Pons (tissue), 1 donor: ENCODE measurements at regions not wholly inside any gene's neighbourhood (a gene's known extent, or its start where the extent isn't known, plus 50 kb on each side); places are given as distances from the start of the nearest gene placed in this dataset.
"Not testable (repeated sequence)": the region's sequence is repeated elsewhere in the genome, so short reads cannot be mapped to it uniquely, and the experiment has no call there.

Experiments
- DNase-seq: peaks from one replicate; pipeline ENCODE4 v3.0.0-alpha.2; 2016; ENCODE audit warnings: low spot score

GRCh38 chr9:12271421-12271891 lies 421.7 kb upstream of the TYRP1 start:
- DNase-seq = peak; percentile 32

- DNase-seq = no peak
Observed at GRCh38 chr9:12272471-12273120, 420.6 kb upstream of the TYRP1 start.

GRCh38 chr9:12274577-12274976 lies 418.6 kb upstream of the TYRP1 start:
- peak; percentile 54 for DNase-seq

GRCh38 chr9:12276505-12276904 lies 416.7 kb upstream of the TYRP1 start:
- DNase-seq = no peak

GRCh38 chr9:12289711-12290110 lies 403.5 kb upstream of the TYRP1 start:
- DNase-seq = peak; percentile 76

GRCh38 chr9:12290166-12290869 lies 402.9 kb upstream of the TYRP1 start:
- no peak for DNase-seq

- DNase-seq = no peak
Observed at GRCh38 chr9:12305211-12305610, 388.0 kb upstream of the TYRP1 start.

- no peak for DNase-seq
Observed at GRCh38 chr9:12314589-12314988, 378.6 kb upstream of the TYRP1 start.

GRCh38 chr9:12318732-12319685 lies 374.2 kb upstream of the TYRP1 start:
- no peak for DNase-seq

- DNase-seq = no peak
Observed at GRCh38 chr9:12329623-12329985, 363.6 kb upstream of the TYRP1 start.

- DNase-seq = not testable (repeated sequence)
Observed at GRCh38 chr9:12333966-12334365, 359.2 kb upstream of the TYRP1 start.

- no peak for DNase-seq
Observed at GRCh38 chr9:12350775-12351174, 342.4 kb upstream of the TYRP1 start.

GRCh38 chr9:12351293-12352044 lies 341.7 kb upstream of the TYRP1 start:
- DNase-seq = no peak

- DNase-seq = no peak
Observed at GRCh38 chr9:12352045-12352315, 341.2 kb upstream of the TYRP1 start.

GRCh38 chr9:12363439-12363838 lies 329.7 kb upstream of the TYRP1 start:
- no peak for DNase-seq

GRCh38 chr9:12368569-12368968 lies 324.6 kb upstream of the TYRP1 start:
- DNase-seq = no peak

GRCh38 chr9:12391839-12392509 lies 301.2 kb upstream of the TYRP1 start:
- DNase-seq = no peak

- DNase-seq = no peak
Observed at GRCh38 chr9:12394105-12394504, 299.1 kb upstream of the TYRP1 start.

- no peak for DNase-seq
Observed at GRCh38 chr9:12403721-12404120, 289.5 kb upstream of the TYRP1 start.

- no peak for DNase-seq
Observed at GRCh38 chr9:12413986-12414385, 279.2 kb upstream of the TYRP1 start.

- no peak for DNase-seq
Observed at GRCh38 chr9:12414514-12414913, 278.7 kb upstream of the TYRP1 start.

- DNase-seq = no peak
Observed at GRCh38 chr9:12415361-12415760, 277.8 kb upstream of the TYRP1 start.
